ENCODE measurements at regions not wholly inside any gene's neighbourhood (a gene's known extent, or its start where the extent isn't known, plus 50 kb on each side); places are given as distances from the start of the nearest gene placed in this dataset.

DNA sequence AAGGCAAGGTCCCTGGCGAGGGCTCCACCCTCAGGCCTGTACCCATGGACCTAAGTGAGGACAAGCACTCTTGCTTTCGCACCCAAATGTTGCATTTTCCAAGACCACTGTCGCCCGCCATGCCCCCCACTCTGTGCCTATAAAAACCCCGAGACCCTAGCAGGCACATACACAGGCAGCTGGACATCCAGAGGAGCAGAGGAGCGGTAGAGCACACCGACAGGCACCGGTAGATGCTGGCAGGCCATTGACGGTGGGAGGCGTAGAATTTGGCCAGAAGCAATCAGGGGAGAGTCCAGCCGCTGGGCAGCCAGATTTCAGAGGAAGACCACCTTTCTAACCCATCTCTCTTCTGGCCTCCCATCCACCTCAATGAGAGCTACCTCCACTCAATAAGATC is 715.2 kb upstream of the AADAT start:
- TF ChIP-seq EZH2 (optimal IDR thresholded peaks at IDR 0.05; ENCODE audit: low read depth, low read length) (no peak), EZH2phosphoT487 (IDR thresholded peaks at IDR 0.05; ENCODE audit: low read length) (no peak), CTCF (IDR thresholded peaks at IDR 0.05; ENCODE audit: low read length) (no peak)
